CD14-positive monocyte (primary cell): ENCODE measurements at regions not wholly inside any gene's neighbourhood (a gene's known extent, or its start where the extent isn't known, plus 50 kb on each side); places are given as distances from the start of the nearest gene placed in this dataset.

ENCODE experiments used
- DNase-seq, 3 donors: peaks; one replicate each; pipeline ENCODE4 v3.0.0-alpha.2; 2011 to 2022
- H2AFZ ChIP-seq: 2 replicates; pipeline ENCODE4 v1.6.0; 2012; ENCODE audit warnings: mild to moderate bottlenecking, low read depth, low read length, inconsistent platforms; ENCODE audit not compliant: insufficient read depth, poor library complexity, severe bottlenecking
- H3K27ac ChIP-seq, 2 donors: 1 replicate in 1 of 2; 2 replicates in 1 of 2; pipeline ENCODE4 v1.5.1; 2012 to 2013; ENCODE audit warnings: low read length in 2 of 2, control low read depth in 1 of 2, inconsistent platforms in 1 of 2, low read depth in 1 of 2, mild to moderate bottlenecking in 1 of 2
- H3K27me3 ChIP-seq, 2 donors: one replicate each; pipeline versions ENCODE4 v1.6.0 to v1.6.1; 2011 to 2013; ENCODE audit warnings: low read length in 2 of 2; ENCODE audit not compliant: control insufficient read depth in 2 of 2, insufficient read depth in 2 of 2
- H3K36me3 ChIP-seq, 2 donors: replicated peaks in 1 of 2; 1 replicate in 1 of 2; 2 replicates in 1 of 2; pipeline versions ENCODE4 v1.5.1 to v1.6.1; 2012 to 2013; ENCODE audit warnings: low read length in 2 of 2, control low read depth in 1 of 2, inconsistent platforms in 1 of 2, mild to moderate bottlenecking in 1 of 2; ENCODE audit not compliant: insufficient read depth in 2 of 2, control insufficient read depth in 1 of 2
- H3K4me1 ChIP-seq, 2 donors: 1 replicate in 1 of 2; 2 replicates in 1 of 2; pipeline versions ENCODE4 v1.5.1 to v1.6.1; 2012 to 2013; ENCODE audit warnings: low read length in 2 of 2, control low read depth in 1 of 2, inconsistent platforms in 1 of 2, mild to moderate bottlenecking in 1 of 2, moderate library complexity in 1 of 2; ENCODE audit not compliant: insufficient read depth in 2 of 2, control insufficient read depth in 1 of 2
- H3K4me2 ChIP-seq: replicated peaks from 2 replicates; pipeline ENCODE3; 2012; ENCODE audit warnings: low read length, moderate library complexity, mild to moderate bottlenecking; ENCODE audit not compliant: poor library complexity, severe bottlenecking; ENCODE audit errors: extremely low read depth
- H3K4me3 ChIP-seq, 3 experiments: fragments of 200-600 bp in 1 of 3; sonication (generic) in 1 of 3; replicated peaks in 1 of 3; 1 replicate in 2 of 3; 2 replicates in 1 of 3; pipeline ENCODE4 v1.5.1; 2011 to 2013; ENCODE audit warnings: low read length in 3 of 3, mild to moderate bottlenecking in 3 of 3, control low read depth in 2 of 3, low read depth in 2 of 3, inconsistent platforms in 1 of 3, moderate library complexity in 1 of 3
- H3K79me2 ChIP-seq: 2 replicates; pipeline ENCODE4 v1.6.0; 2012; ENCODE audit warnings: mild to moderate bottlenecking, control low read depth, inconsistent platforms, low read length, moderate library complexity; ENCODE audit not compliant: insufficient read depth
- H3K9ac ChIP-seq: 2 replicates; pipeline ENCODE4 v1.6.0; 2017; ENCODE audit warnings: low read length, mild to moderate bottlenecking; ENCODE audit not compliant: insufficient read depth, poor library complexity, severe bottlenecking
- H3K9me3 ChIP-seq, 2 donors: replicated peaks in 1 of 2; 1 replicate in 1 of 2; 2 replicates in 1 of 2; pipeline versions ENCODE4 v1.5.1 to v1.6.1; 2012 to 2013; ENCODE audit warnings: low read length in 2 of 2, control low read depth in 1 of 2; ENCODE audit not compliant: control insufficient read depth in 1 of 2, insufficient read depth in 1 of 2
- H4K20me1 ChIP-seq: 2 replicates; pipeline ENCODE4 v1.6.0; 2012; ENCODE audit warnings: mild to moderate bottlenecking, low read length, control low read depth, moderate library complexity; ENCODE audit not compliant: insufficient read depth
- H3K27ac Mint-ChIP-seq, 7 donors: one replicate each; pipeline ENCODE4 v1.8.0; 2020; ENCODE audit warnings: mild to moderate bottlenecking in 7 of 7, mixed read lengths in 7 of 7, moderate library complexity in 6 of 7, inconsistent platforms in 2 of 7
- H3K27me3 Mint-ChIP-seq, 3 donors: one replicate each; pipeline ENCODE4 v1.8.0; 2021 to 2022; ENCODE audit warnings: low read depth in 3 of 3, mild to moderate bottlenecking in 3 of 3, mixed read lengths in 3 of 3, moderate library complexity in 3 of 3, inconsistent platforms in 1 of 3
- H3K36me3 Mint-ChIP-seq, 2 donors: one replicate each; pipeline ENCODE4 v1.8.0; 2020; ENCODE audit warnings: mixed read lengths in 2 of 2, inconsistent platforms in 1 of 2, mild to moderate bottlenecking in 1 of 2
- H3K4me1 Mint-ChIP-seq: one replicate; pipeline ENCODE4 v1.8.0; 2020; ENCODE audit warnings: mild to moderate bottlenecking, mixed read lengths
- H3K4me3 Mint-ChIP-seq, 2 donors: one replicate each; pipeline ENCODE4 v1.8.0; 2020; ENCODE audit warnings: mild to moderate bottlenecking in 2 of 2, mixed read lengths in 2 of 2, moderate library complexity in 1 of 2
- H3K9me3 Mint-ChIP-seq, 7 donors: one replicate each; pipeline ENCODE4 v1.8.0; 2020 to 2022; ENCODE audit warnings: mixed read lengths in 7 of 7, mild to moderate bottlenecking in 6 of 7, moderate library complexity in 6 of 7, inconsistent platforms in 2 of 7
- WGBS: methylation state at CpG from one replicate; pipeline ENCODE4 v1.1.5; 2013; ENCODE audit warnings: missing lambda C conversion rate; ENCODE audit not compliant: insufficient coverage; 5-methylcytosine and 5-hydroxymethylcytosine counted together
- intact Hi-C, 2 donors: fragments of 100-400 bp; cut with micrococcal nuclease; formaldehyde crosslinking; loops; one replicate each; pipeline versions ENCODE4 v1.15.0 to v1.15.1; 2023
- TF ChIP-seq, protein P1 (sequence below): fragments of 200-600 bp; IDR thresholded peaks from one replicate; pipeline ENCODE4 v1.8.0; 2022; ENCODE audit warnings: antibody characterized with exemption, mild to moderate bottlenecking

DNA sequence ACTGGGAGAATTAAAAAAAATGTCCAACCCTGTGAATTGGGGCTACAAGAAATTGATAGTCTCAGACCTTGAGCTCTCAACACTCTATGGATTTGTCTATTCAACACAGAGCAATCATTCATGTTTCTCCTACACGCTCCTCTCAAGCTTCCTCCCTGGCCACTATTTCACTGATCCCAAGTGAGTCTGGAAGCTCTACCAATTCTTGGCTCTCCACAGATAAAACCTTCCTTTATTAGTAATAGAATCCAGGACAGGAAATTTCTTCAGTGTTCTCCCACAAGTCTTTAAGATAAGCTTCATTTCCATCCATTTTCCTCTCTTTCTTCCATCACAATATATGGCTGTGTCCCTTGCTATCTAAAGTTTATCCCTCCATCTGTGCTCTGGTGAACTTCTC is 215.1 kb upstream of the PAPPA start:
- no peaks in the 10 kb centered on the region for H3K36me3 Mint-ChIP-seq
- DNase-seq, result no peak
- H3K4me1 ChIP-seq, result no peaks in the 10 kb centered on the region
- no peak overlapping the region for H3K4me3 Mint-ChIP-seq
- TF ChIP-seq, protein P1, sequence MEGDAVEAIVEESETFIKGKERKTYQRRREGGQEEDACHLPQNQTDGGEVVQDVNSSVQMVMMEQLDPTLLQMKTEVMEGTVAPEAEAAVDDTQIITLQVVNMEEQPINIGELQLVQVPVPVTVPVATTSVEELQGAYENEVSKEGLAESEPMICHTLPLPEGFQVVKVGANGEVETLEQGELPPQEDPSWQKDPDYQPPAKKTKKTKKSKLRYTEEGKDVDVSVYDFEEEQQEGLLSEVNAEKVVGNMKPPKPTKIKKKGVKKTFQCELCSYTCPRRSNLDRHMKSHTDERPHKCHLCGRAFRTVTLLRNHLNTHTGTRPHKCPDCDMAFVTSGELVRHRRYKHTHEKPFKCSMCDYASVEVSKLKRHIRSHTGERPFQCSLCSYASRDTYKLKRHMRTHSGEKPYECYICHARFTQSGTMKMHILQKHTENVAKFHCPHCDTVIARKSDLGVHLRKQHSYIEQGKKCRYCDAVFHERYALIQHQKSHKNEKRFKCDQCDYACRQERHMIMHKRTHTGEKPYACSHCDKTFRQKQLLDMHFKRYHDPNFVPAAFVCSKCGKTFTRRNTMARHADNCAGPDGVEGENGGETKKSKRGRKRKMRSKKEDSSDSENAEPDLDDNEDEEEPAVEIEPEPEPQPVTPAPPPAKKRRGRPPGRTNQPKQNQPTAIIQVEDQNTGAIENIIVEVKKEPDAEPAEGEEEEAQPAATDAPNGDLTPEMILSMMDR, result no peak
- H3K27ac ChIP-seq, result no peak overlapping the region
- H3K4me1 Mint-ChIP-seq, result no peaks in the 10 kb centered on the region
- H3K4me3 ChIP-seq, result no peak overlapping the region
- no peaks in the 10 kb centered on the region for H3K36me3 ChIP-seq
- no peak overlapping the region for H3K4me2 ChIP-seq
- no peaks in the 10 kb centered on the region for H3K27me3 ChIP-seq
- H3K9ac ChIP-seq, result no peak overlapping the region
- peaks cover 0 to 6% (median 0%) of the 10 kb centered on the region in 7 donors for H3K9me3 Mint-ChIP-seq
- H3K79me2 ChIP-seq, result no peaks in the 10 kb centered on the region
- 100% methylated on average over 1 of the region's 1 CpG for WGBS
- no peak overlapping the region for H2AFZ ChIP-seq
- no peaks in the 10 kb centered on the region for H3K27me3 Mint-ChIP-seq
- H3K27ac Mint-ChIP-seq, result peak overlapping the region in 1 of 7 donors; percentile 60
- H3K9me3 ChIP-seq, result no peaks in the 10 kb centered on the region
- intact Hi-C loops, result no loop called here
- no peaks in the 10 kb centered on the region for H4K20me1 ChIP-seq

DNA sequence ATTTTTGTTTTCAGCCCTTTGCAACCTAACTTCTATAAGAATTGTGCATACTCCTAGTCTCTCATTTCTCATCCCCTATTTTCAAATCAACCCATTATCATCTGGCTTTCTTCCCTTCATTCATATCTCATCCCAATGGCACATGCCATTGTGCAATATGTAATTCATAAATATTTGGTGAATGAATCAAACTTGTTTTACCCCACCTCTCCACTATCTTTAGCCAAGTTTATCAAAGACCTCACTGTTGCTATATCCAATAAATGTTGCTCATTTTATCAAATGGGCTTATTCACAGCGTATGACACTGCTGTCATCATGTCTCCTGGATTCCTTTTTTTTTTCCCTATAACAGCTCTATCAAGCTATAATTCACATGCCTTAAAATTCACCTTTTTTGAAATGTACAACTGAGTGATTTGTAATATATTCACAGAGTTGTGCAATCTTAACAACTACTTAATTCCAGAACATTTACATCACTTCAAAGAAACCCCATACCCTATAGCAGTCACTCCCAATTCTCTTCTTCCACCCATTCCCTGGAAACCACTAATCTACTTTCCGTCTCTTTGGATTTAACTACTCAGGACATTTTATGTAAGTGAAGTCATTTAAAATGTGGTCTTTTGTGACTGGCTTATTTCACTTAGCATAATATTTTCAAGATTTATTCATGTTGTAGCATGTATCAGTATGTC is 214.4 kb upstream of the PAPPA start:
- DNase-seq, result no peak
- no peak overlapping the region for H3K4me3 Mint-ChIP-seq
- H2AFZ ChIP-seq, result no peak overlapping the region
- no peak overlapping the region for H3K9ac ChIP-seq
- no peaks in the 10 kb centered on the region for H3K9me3 ChIP-seq
- no peak overlapping the region for H3K27ac ChIP-seq
- no peak overlapping the region for H3K27ac Mint-ChIP-seq
- no peaks in the 10 kb centered on the region for H3K27me3 ChIP-seq
- no peaks in the 10 kb centered on the region for H3K27me3 Mint-ChIP-seq
- H3K4me1 Mint-ChIP-seq, result no peaks in the 10 kb centered on the region
- no peaks in the 10 kb centered on the region for H3K79me2 ChIP-seq
- no peaks in the 10 kb centered on the region for H4K20me1 ChIP-seq
- H3K4me3 ChIP-seq, result no peak overlapping the region
- no peaks in the 10 kb centered on the region for H3K4me1 ChIP-seq
- intact Hi-C loops, result no loop called here
- H3K4me2 ChIP-seq, result no peak overlapping the region
- H3K36me3 ChIP-seq, result no peaks in the 10 kb centered on the region
- H3K9me3 Mint-ChIP-seq, result peaks cover 0 to 6% (median 2%) of the 10 kb centered on the region in 7 donors
- WGBS, result no CpG with 5 or more reads among the region's 2 CpGs
- no peaks in the 10 kb centered on the region for H3K36me3 Mint-ChIP-seq
- TF ChIP-seq, protein P1, result no peak
